ENCODE measurements at regions not wholly inside any gene's neighbourhood (a gene's known extent, or its start where the extent isn't known, plus 50 kb on each side); places are given as distances from the start of the nearest gene placed in this dataset.
"Not testable (repeated sequence)": the region's sequence is repeated elsewhere in the genome, so short reads cannot be mapped to it uniquely, and the experiment has no call there.

- DNase-seq (ENCODE audit: low read depth): no peak
Measured at GRCh38 chr12:125999628-126000027, 934.4 kb downstream of the AACS start.

DNA sequence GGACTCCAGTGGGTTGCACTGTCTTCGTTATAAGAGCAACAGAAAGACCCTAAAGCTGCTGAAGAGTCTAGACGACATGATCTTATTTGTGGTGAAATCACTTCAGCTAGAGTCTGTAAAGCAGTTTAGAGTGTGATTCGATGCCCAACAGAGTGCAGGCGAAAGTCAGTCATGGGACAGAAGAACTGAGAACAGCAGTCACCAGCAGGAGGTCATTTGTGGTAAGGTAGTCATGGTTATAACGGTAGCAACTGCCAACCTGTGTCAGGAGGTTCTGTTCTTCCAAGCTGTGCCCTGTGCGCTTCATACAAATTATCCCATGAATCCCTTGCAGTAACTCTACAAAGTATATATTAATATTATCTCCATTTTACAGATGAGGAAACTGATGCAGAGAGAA is 954.1 kb downstream of the AACS start:
- DNase-seq (ENCODE audit: low read depth): no peak

GRCh38 chr12:126021675-126022074 is 956.4 kb downstream of the AACS start:
- no peak for DNase-seq (ENCODE audit: low read depth)

- peak; percentile 5 for DNase-seq (ENCODE audit: low read depth)
Measured at GRCh38 chr12:126027825-126028224, 962.6 kb downstream of the AACS start.

DNA sequence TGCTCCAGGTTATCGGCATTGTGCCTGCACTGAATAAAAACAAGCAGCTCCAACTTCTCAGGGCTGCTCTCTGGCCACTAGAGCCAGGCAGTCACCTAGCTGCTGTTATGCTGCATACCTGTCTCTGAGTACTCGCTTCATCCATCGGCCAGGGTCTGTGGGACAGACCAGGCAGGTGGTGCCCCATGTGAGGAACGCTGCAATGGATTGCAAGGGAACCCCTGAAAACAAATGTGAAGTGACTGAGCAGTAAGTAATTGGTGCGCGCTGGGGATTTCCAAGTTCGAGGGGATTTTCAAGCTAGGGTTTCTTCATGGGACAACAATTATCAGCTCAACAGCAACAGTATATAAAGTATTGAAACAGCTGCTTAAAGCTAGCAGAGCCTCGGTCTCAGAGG is 965.3 kb downstream of the AACS start:
- DNase-seq (ENCODE audit: low read depth): no peak

GRCh38 chr12:126033751-126034150 is 968.5 kb downstream of the AACS start:
- DNase-seq (ENCODE audit: low read depth): no peak

DNA sequence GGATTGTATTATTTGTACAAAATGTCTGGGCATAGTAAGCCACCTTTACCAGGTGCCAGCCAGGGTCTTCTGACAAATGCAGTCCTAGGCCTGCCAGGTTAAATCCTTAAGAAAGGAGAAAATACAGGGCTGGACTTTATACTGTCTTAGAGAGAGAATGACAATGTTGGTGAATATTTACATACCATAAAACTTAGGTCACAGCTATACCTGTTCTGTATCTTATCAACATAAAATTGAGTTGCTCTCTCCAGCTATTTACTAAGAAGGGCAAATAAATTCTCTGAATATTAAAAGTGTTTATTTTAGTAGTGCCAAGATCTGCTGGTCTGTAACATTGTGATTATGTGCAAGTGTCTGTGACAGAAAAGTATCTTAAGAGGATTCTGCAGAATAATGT is 971.1 kb downstream of the AACS start:
- DNase-seq (ENCODE audit: low read depth): no peak

DNA sequence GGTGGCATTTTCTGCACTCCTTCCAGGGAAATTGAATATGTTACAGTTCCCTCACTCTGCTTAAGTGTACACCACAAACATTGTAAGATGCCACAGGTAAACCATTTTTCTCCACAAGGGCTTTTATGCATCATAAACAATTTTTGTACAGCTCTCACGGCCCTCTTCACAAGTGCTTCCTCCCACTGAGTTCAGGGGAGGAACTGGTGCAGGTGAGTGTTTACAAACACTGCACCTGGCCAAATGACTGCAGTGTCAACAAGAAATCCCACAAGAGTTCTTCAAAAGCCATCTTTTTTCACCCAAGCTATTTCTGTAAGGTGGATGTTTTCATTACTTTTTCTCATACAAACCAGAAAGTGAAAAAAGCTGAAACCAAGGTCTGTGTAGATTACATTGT is 973.2 kb downstream of the AACS start:
- DNase-seq (ENCODE audit: low read depth): no peak

- no peak for DNase-seq (ENCODE audit: low read depth)
Measured at GRCh38 chr12:126040307-126040706, 975.1 kb downstream of the AACS start.

DNA sequence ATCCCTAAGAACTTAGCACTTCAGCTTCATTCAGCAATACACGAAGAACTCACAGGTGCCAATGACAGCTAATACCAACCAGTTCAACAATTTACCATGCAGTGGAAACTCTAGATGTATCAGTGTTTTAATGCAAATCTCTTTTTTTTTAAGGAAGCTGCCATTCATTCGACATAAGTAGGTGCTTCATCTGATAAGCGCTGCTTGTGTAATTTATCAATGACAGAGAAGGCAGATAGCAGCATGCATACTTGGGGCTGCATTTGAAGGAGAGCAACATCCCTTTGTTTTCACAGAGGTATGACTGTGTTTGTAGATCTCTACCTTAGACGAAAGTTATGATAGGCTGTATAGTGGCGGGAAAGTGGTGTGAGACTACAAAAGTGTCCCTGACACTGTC is 977.1 kb downstream of the AACS start:
- no peak for DNase-seq (ENCODE audit: low read depth)

GRCh38 chr12:126049501-126049900 is 984.3 kb downstream of the AACS start:
- not testable (repeated sequence) for DNase-seq (ENCODE audit: low read depth)

GRCh38 chr12:126051611-126052107 is 986.4 kb downstream of the AACS start:
- DNase-seq (ENCODE audit: low read depth): peak; percentile 29

DNA sequence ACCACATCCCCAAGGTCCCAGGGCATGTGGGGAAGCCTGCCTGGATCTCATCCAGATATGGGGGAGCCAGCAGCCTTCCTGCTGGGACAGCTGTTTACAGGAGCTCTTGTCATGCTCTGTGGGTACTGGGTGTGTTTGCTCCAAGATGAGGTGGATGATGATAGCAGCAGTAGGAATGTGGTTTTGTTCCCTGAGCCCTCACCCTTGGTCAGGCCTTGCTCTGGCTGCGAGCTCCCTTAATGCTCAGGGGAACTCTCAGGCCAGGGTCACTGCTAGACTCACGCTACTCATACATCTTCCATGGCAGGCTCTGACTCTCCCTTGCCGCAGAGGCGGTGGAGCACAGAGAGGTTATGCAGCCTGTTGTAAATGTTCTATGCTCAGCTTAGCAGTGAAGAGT is 990.3 kb downstream of the AACS start:
- DNase-seq (ENCODE audit: low read depth): peak; percentile 29

GRCh38 chr12:126061777-126062176 is 996.5 kb downstream of the AACS start:
- no peak for DNase-seq (ENCODE audit: low read depth)

DNA sequence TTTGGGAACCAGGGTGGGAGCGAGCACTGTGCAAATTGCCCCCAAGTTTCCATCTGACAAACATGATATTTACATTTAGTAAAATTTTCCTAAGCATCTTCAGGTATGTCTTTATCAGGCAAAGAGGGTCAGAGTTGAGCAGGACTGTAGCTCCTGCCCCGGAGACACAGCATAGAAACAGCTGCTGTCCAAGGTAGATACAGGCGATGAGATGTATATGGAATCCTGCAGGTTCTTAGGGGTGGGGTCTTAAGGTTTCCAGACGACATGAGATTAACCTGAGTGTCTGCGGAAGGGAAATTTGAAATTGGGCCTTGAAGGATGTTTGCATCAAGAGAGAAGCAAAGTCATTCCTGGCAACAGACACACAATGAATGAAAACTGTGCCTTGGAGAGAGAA is 998.8 kb downstream of the AACS start:
- no peak for DNase-seq (ENCODE audit: low read depth)

GRCh38 chr12:126067626-126068329 is 1002.5 kb downstream of the AACS start:
- no peak for DNase-seq (ENCODE audit: low read depth)

DNA sequence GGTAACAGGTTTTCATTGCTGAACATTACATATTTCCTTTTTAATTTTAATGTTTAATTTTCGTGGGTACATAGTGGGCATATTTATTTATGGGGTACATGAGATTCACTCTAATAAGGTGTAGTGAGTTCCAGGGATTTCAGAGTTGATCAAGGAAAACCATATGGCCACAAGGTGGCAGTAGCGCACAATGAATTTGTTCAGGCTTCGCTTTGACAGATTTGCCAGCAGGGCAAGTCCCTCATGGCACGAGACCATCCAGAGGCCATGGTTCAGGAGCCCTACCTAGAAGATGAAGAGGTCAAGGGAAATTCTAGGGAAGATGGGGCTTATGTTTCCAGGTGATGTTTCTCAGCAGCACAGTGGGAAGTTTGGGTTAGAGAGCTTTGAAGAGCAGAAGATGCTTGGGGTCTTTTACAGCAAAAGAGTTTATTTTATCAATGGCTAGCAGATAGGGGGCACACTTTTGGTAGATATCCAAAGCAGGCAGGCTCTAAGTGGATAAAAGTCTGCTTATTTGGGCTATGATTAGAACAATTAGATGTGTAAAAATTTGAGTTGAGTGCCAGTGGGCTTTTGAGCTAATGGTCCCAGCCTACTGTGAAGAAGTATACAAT is 1004.4 kb downstream of the AACS start:
- peak; percentile 42 for DNase-seq (ENCODE audit: low read depth)

- DNase-seq (ENCODE audit: low read depth): no peak
Measured at GRCh38 chr12:126076515-126076914, 1011.3 kb downstream of the AACS start.

GRCh38 chr12:126083926-126084325 is 1018.7 kb downstream of the AACS start:
- no peak for DNase-seq (ENCODE audit: low read depth)

DNA sequence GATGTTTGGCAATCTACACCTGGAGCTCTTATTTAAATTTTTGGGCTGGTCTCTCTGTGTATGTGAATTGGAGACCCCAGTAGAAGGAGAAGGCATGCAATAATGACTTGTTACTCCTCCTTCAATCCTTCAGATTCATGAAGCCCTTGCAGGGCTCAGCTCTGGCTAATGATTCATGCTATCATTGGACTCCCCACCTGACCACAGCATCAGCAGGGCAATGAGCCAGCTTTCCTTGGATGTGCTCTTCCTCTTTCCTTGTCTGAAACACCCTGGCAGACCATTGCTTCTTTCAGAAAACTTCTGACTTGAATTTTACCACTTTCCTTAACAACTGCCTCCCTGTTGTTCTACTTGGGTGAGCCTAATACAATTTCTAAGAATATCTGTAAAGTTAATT is 1019.2 kb downstream of the AACS start:
- peak; percentile 7 for DNase-seq (ENCODE audit: low read depth)

- no peak for DNase-seq (ENCODE audit: low read depth)
Measured at GRCh38 chr12:126086242-126086641, 1021.0 kb downstream of the AACS start.

- DNase-seq (ENCODE audit: low read depth): no peak
Measured at GRCh38 chr12:126087692-126088091, 1022.5 kb downstream of the AACS start.

DNA sequence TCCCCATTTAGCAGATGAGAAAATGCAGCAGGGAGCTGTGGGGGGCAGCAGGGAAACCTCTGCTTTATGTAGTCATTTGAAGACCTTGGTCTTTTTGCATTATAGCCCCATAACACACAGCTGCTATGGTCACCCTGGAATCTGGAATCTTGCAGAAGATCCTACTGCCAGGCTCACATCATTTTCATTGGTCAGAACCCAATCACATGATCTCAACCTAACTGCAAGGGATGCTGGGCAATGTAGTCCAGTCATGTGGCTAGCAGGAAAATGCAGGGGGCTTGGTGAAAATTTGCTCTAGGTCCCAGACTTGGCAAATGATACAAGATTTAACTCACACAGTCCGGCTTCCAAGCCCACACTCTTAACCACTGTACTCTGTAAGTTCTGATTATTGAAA is 1028.7 kb downstream of the AACS start:
- peak; percentile 20 for DNase-seq (ENCODE audit: low read depth)
